HG03039 (cell line): ENCODE measurements at regions not wholly inside any gene's neighbourhood (a gene's known extent, or its start where the extent isn't known, plus 50 kb on each side); places are given as distances from the start of the nearest gene placed in this dataset.

Experiments
- ATAC-seq: cut with Tn5 transposase; IDR thresholded peaks from one replicate; pipeline ENCODE4 v1.9.1; 2021; ENCODE audit warnings: mild to moderate bottlenecking, moderate library complexity; ENCODE audit not compliant: unreplicated experiment

DNA sequence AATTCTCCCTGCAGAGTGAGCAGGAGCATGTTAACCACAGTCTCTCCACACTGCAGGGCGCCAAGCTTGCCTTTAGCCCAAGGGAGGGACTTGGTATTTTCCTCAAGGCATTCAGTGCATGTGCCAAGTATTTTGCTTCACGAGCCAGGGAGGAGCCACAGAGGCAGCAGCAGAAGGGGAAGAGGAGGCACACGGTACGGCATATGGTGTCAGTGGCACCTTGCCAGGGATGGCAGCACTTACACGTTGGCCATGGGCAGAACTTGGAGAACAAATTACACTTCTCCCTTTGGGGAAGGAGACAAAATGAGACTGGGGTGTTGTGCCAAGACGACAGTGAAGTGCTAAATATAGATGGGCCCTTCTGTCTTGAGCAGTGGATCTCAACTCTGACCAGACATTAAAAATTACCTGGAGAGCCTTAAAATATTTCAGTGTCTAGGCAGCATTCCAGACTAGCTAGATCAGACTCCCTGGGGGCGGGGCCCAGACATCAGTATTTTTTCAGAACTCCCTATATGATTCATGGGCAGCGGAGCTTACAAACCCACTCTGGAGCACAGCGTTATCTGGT, 155.8 kb downstream of the DRD1 start:
- no peak for ATAC-seq

DNA sequence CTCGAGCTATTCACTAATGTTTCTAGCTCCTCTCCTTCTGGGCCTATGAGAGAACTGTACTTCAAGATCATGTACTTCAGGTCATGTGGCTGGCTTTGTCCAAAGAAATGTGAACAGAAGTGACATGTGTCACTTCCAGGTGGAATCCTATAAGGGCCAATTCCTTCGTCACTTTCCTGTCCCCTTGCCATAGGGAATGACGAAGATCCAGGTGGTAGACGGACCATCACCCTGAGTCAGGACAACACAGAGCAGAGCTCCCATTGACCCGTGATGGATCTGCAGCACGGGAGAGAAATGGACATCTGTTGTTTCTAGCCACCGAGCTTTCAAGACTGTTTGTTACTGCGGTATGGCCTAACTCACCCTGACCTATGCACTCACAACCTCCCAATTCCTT, 157.0 kb downstream of the DRD1 start:
- no peak for ATAC-seq

DNA sequence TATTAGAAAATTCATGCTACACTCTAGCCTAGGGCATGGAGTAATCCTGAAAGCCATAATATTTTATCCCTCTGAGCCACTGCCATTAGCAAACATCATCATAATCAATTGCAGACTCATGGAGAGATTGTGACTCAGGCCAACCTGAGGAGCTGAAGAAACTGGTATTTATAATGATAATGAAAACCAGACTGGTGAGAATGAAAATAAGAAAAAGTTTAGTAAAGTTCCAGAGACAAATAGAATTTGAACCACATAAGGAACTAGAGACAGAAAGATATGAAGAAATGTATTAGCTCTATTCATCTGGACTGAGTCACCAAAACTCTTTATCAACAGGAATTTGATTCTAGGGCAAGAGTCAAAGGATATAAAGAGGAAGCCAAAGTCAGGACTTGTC, 158.7 kb downstream of the DRD1 start:
- no peak for ATAC-seq

DNA sequence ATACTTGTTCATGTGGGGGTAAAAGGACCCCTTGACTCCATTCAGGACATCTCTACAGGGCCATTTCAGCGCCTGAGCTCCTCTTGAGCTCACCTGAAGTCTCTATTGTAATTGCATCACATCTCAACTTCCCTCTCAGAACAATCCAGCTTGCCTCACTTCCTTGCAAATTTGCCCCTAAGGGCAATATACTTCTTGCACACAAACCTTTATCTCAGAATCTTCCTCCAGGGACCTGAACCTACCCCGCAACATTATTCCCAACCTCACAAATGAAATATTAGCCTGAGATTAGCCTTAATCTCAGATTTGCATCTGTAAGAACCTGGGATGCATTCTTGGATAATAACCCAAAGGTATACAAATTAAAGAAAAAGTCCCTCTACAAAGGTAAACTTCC, 159.2 kb downstream of the DRD1 start:
- ATAC-seq: no peak

DNA sequence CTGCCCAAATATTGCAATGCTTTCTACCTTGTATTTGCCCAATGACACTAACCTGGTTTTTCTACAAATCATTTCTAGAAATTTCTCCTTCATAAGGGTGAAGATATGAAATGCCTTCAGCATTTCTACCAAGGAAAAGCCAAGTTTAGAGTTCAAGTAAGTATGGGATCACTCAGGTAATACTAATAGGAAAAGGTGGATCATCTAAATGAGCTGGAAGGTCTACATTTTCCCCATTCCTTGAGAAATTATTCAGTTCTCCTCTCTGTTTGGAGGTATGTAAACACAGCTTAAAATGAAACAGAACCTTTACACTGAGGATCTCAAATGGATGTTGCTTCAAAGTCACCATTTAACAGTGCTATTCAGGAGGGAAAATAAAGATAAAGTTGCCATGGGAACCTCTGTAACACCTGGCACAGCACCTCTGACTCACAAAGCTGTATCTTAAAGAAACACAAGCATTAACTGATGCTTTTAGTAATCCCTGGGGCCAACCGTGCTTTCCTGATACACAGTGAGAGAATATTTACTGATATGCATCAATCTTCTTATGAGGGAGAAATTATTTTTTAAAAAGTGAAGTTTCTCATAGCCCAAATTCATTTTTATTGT, 161.3 kb downstream of the DRD1 start:
- ATAC-seq: no peak

DNA sequence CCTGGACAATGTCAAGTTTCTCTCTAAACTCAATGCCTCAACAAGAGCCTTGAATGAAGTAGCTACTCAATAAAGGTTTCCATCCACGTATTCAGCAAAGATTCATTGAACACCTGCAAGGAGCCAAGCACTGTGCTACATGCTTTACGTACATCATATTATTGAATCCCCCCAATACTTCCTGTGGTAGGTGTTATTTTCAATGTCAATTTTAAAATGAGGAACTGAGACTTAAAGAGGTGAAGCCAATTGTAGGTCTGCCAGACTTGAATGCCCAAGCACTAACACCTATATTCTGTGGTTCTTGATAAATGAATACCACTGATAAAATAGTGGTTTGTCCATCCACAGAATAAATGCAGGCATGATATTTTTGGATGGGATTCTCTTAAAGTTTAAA, 162.3 kb downstream of the DRD1 start:
- ATAC-seq: no peak

DNA sequence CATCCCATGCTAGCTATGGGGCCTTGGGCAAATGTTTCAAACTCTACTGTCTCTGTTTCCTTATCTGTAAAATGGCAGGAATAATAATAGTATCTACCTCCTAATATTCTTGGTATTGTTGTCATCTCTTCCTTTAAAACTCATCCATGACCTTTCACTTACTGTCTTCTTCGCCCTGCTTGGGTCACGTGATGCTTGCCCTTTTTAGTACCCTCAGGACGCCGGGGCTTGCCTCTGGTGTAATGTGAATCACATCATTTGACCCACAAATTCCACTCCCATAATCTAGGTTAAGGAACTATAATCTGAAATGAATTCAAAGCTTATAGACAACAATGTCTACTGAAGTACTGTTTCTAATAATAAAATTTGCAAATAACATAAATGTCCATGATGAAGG, 162.7 kb downstream of the DRD1 start:
- ATAC-seq: no peak

DNA sequence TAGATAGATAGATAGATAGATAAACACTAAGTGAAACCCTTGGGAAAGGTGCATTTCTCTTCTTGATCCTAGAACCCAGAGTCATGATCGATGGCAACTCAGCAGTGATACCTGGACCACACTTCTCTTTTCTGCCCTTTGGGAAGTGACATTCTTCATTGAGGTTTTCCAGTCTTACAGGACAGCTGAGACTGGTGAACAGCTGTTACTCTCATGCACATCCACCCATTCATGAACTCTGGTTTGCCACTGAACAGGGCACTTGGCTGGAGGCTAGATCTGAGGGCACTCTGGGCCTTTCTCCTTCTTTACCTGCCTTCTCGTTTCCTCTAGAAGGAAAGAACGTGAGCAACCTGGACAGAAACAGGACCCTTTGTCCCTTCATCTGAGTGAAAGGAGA, 164.5 kb downstream of the DRD1 start:
- ATAC-seq: no peak

DNA sequence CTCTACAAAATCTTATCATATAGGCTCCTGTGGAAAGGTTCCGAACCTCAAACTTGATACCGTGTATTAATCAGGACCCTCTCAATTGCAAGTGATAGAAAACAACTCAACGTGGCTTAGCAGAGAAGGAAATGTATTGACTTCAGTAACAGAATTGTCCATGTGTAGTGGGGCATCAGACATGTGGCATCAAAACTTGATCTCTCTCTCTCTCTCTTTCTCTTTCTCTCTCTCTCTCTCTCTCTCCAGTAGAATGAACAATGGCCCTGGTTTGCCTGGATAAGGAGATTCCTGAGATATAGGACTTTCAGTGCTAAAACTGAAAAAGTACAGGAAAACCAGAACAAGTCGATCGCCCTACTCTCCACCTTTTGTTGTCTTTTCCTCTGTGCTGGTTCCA, 168.2 kb downstream of the DRD1 start:
- ATAC-seq: no peak

DNA sequence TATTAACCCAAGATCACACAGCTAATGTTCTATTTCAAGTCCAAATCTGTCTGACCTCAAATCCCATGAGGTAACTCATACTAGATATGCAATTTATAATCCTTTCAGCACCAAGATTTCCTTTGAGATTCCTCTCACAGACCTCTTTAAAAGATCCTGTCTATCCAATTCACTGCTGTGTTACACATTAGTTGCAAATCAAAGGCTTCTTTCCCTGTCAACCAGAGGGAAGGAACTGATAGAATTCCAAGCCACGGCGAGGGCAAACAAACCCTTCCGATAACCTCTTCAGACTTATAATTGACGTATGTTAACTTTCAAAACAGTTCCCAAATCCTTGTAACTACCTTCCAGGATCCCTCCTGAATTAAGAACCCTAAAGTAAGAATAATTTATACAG, 168.9 kb downstream of the DRD1 start:
- no peak for ATAC-seq

DNA sequence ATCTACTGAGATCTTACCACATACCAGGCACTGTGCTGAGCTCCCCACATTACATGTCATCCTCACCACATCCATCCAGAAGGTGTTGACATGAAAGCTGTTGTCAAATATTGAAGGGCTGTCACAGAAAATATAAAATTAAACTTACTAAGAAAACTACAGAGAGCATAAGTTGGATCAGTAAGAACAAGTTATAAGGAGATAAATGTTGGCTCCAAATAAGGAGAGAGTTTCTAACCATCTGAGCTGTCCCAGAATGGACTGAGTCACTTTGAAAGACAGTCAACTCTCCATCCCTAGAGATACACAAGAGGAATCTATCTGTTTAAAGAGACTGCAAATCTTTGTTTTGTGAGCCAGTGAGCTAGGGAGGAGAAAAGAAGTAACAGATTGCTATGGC, 169.8 kb downstream of the DRD1 start:
- no peak for ATAC-seq

DNA sequence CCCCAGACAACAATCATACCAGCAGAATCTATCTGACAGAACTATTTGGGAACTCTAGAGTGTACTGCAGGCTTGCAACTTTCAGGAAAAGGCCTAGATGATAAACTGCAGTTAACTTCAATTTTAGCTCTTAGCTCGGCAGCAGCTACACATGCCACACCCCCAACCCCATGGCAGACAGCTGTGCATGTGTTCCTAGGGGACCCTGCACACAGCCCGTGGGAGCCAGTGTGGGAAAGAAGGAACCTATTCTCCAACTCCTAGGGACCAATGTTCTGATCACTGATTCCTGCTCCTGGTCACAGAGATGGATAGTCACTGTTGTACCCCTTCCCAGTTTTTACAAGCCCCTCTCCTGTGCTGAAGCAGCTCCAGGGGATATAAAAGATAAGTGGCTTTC, 179.6 kb downstream of the DRD1 start:
- no peak for ATAC-seq

DNA sequence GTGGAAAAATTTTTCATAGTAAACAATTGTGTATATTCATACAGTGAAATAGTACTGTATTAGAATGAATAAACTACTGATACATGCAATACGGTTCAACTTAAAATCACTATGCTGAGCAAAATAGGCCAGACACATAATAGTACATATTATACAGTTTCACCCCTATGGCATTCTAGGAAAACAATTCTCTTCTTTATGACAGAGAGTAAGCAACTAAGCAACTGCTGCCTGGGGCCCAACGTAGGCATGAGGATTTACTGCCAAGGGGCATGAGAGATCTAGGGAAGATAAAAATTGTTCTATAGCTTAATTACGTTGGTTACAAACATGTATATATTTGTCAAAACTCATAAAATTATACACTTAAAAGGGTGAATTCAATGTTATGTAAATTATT, 180.2 kb downstream of the DRD1 start:
- ATAC-seq: no peak

DNA sequence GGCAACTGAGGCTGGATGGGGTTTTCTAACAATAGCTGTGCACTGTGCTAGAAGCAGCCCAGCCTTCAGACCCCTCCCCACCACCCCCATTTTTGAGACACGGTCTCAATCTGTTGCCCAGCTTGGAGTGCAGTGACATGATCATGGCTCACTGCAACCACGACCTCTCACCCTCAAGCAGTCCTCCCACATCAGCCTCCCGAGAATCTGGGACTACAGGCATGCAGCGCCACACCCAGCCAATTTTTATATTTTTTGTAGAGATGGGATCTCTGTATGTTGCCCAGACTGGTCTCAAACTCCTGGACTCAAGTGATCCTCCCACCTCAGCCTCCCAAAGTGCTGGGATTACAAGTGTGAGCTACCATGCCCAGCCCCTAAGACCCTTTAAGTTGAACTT, 182.5 kb downstream of the DRD1 start:
- ATAC-seq: no peak

DNA sequence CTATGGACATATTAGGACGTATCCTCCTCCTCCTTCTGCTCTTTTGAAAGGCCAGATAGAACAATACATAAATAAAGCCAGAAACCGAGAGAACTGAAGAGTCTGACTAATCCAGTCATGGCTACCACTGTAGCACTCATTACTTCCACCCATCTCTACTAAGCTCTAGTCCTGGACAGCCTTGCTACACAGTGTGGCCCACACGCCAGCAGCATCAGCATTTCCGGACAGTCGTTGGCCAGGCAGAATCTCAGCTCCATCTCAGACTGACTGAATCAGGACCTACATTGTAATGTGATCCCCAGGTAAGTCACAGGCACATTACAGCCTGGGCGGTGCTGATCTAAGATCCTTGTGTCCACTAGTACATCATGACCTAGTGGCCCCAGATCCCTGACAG, 182.9 kb downstream of the DRD1 start:
- no peak for ATAC-seq

DNA sequence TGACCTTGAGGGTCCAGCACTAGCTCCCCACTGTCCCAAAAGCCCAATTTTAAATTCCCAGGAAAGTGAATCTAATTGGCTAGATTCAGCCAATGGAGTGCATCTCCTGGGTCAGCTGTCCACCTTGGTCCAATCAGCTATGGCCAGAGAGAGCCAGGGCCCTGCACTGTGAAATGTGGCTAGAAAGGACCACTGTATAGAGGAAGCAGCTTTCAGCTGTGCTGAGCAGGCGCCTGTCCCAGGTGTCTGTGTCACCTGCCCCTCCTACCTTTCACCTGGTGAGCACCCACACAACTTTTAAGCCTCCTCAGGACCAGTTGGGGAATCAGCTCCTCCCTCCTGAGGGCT, 186.2 kb downstream of the DRD1 start:
- no peak for ATAC-seq

DNA sequence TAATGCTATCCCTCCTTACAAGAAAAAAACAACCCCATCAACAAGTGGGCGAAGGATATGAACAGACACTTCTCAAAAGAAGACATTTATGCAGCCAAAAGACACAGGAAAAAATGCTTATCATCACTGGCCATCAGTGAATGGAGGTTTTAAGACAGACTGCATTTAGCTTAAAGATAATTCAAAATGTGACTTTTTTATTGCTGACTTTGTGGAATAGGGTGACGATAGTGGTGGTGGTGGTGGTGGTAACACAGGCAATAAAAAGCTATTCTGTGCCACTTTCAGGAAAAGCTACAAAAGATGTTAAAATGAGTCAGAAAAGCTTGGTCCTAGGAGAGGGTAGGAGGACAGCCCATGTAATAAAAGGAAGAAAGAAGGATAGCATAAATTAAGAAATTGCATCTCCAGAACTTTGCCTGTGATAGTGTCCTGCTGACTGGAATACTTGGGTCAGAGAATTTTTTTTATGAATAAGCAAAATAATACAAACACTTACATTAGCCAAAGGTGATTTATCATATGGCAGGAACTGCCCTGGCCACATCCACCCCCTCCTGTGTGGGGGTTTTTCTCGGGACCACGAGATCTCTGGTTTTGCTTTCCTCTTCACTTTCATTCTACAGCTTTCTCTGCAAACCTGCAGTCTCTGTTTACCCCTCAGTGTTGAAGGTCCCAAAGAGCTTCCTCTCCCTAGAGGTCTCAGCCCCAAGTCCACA, 186.7 kb downstream of the DRD1 start:
- ATAC-seq: no peak

DNA sequence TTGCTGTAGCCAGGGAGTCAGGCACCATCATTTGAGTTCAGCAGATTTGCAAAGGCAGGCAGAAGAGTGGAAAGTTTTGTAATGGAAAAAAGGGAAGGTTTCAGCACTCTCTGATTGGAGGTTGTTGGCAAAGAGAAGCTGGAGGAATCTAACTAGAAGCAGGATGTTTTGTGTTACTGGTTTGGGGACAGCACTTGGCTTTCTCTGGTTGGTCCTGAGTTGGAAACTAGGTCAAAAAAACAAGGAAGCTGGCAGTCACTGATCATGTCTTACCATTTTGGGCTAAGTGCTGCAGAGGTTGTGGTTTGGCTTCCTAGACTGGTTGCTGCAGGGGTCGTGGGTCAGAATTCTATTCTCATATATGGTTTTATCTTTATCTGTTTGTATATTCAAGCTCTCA, 189.8 kb downstream of the DRD1 start:
- ATAC-seq: no peak

DNA sequence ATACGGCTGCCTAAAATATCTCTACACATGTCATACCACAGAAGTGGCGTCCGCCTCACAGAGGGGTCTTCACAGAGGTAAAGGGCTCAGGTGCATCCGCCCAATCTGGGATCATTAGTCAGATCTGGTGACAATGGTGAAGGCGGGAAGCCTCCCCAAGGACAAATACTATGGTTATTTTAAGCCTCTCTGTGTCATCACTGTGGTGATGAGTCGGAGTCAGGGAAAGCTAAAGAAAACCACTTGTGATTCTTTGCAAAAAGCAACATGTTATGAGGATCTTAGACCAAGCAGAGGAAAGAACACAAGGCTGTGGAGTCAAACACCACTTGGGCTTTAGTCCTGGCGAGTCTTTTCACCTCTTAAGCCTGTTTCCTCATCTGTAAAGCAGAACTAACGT, 190.4 kb downstream of the DRD1 start:
- ATAC-seq: no peak

DNA sequence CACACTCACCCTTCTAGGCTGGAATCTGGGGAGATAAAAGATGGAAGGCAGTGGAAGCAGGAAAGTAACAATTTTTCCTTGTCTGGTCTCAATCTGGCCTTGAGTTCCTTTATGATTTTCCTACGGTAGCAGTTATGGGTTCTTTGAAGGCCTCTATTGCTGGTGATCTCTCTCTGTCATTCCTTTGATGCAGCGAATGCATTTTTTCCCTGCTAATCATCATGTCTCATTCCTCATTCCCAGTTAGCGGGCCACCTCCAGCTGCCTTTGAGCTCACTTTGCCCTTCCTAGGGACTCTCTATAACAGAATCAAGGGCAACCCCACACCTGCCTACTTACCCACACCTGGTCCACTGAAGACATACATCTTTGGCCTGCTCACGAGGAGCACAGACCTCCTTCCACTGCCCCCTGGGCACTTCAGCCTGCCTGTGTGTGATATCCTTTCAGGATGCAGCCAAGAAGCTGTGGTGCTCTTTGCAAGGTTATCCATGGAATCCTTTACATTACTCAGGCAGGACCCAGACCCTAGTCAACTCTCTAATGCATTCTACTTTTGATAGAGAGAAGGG, 191.7 kb downstream of the DRD1 start:
- no peak for ATAC-seq

DNA sequence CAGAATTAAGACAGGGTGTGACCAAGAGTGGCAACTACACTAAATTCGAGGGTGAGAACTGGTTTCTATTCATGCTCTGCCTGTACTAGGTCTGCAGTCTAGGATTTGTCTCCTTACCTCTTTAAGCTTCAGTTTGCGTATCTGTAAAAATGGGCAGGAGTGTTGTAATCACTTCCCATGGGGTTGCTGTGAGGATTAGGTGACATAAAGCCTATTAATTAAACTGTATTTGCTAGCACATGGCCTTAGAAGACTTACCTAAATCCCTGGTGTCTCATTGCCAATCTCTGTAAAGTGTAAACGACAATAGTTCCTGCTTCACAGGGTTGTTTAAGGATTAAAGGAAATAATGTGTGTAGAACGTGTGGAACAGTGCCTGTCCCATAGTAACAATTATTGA, 193.6 kb downstream of the DRD1 start:
- no peak for ATAC-seq

DNA sequence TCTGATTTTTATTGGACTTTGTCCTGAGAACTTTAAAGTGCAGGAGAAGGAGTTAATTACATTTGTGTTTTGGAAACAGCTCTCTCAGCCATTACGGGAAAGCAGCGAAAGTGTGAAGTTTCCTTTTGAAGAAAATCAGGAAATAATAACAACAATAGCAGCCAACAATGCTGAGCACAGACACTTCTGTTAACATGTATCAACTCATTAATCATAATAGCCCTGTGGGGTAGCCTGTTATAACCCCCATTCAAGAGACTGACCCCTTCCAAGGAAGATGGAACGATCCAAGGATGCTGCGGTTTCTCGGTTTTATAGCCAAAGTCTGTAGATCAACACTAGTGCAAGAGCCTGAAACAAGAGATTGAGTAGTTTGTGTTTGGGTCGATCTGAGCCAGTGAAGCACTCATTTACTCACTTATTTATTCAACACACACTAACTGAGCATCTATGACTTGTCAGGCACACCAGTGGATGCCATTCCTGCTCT, 195.5 kb downstream of the DRD1 start:
- ATAC-seq: no peak
